ENCODE measurements at regions not wholly inside any gene's neighbourhood (a gene's known extent, or its start where the extent isn't known, plus 50 kb on each side); places are given as distances from the start of the nearest gene placed in this dataset.

DNA sequence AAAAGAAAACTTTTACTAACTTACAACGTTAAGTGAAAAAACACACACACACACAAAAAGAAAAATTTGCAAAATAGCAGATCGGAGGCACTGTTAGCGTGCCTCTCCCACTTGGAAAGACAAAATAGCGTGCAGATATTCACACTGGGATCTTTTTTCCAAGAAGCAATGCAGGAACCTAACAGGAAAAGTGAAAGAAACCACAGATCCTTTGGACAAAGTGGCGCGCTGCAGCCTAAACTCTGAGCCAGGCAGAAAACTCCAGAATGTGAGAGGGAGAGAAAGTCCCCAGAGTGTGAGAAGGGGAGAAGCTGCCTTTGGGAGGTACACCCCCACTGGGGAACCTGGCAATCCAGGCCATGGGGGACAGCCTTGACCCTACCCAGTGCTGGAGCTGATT lies 70.7 kb upstream of the SERPINE2 start:
- no peak overlapping the region for H3K27ac Mint-ChIP-seq (ENCODE audit: unreplicated experiment)
- H3K27me3 Mint-ChIP-seq (ENCODE audit: insufficient read depth, unreplicated experiment): peaks cover 6% of the 10 kb centered on the region
- ChIA-PET CTCF (no interaction called here), POLR2A (no interaction called here)
- H3K4me3 Mint-ChIP-seq (ENCODE audit: unreplicated experiment): no peak overlapping the region
- H3K4me1 Mint-ChIP-seq (ENCODE audit: low read depth, unreplicated experiment): no peaks in the 10 kb centered on the region
- H3K36me3 Mint-ChIP-seq (ENCODE audit: insufficient read depth, unreplicated experiment): no peaks in the 10 kb centered on the region
- no peaks in the 10 kb centered on the region for H3K36me3 ChIP-seq (ENCODE audit: control insufficient read depth, insufficient read depth, low read length)
- TF ChIP-seq, protein P1, sequence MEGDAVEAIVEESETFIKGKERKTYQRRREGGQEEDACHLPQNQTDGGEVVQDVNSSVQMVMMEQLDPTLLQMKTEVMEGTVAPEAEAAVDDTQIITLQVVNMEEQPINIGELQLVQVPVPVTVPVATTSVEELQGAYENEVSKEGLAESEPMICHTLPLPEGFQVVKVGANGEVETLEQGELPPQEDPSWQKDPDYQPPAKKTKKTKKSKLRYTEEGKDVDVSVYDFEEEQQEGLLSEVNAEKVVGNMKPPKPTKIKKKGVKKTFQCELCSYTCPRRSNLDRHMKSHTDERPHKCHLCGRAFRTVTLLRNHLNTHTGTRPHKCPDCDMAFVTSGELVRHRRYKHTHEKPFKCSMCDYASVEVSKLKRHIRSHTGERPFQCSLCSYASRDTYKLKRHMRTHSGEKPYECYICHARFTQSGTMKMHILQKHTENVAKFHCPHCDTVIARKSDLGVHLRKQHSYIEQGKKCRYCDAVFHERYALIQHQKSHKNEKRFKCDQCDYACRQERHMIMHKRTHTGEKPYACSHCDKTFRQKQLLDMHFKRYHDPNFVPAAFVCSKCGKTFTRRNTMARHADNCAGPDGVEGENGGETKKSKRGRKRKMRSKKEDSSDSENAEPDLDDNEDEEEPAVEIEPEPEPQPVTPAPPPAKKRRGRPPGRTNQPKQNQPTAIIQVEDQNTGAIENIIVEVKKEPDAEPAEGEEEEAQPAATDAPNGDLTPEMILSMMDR (IDR thresholded peaks at IDR 0.05; ENCODE audit: insufficient read depth in 1 of 2, low read depth in 1 of 2, low read length in 1 of 2, severe bottlenecking in 1 of 2, unreplicated experiment in 1 of 2): no peak
- no peaks in the 10 kb centered on the region for H3K27me3 ChIP-seq (replicated peaks; ENCODE audit: control insufficient read depth, insufficient read depth, low read length)
- BruUV-seq (replicated peaks): no TSS peak
- H3K9me3 Mint-ChIP-seq (ENCODE audit: unreplicated experiment): no peaks in the 10 kb centered on the region
- no peak for DNase-seq
- no peaks in the 10 kb centered on the region for H3K9me3 ChIP-seq
- H3K4me1 ChIP-seq: no peaks in the 10 kb centered on the region
- intact Hi-C loops (cut with micrococcal nuclease; ENCODE audit: unreplicated experiment): no loop called here
- no peak overlapping the region for H3K4me3 ChIP-seq (ENCODE audit: low read depth, low read length)

DNA sequence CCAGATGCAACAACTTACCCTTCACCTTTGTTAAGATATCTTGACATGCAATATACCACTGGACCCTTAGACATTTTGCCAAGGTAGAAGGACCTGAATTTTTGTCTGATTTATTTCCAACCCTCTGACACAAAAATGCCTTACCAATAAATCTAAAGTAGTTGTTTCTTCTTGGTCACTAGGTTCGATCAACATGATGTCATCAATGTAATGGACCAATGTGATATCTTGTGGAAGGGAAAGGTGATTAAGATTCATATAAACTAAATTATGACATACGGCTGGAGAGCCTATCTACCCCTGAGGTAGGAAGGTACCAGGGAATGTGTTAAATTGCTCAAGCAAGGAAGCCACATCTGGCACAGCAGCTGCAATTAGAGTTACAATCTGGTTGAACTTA lies 67.7 kb upstream of the SERPINE2 start:
- no peaks in the 10 kb centered on the region for H3K4me1 ChIP-seq
- ChIA-PET POLR2A (no interaction called here), CTCF (no interaction called here)
- no peaks in the 10 kb centered on the region for H3K4me1 Mint-ChIP-seq (ENCODE audit: low read depth, unreplicated experiment)
- H3K36me3 Mint-ChIP-seq (ENCODE audit: insufficient read depth, unreplicated experiment): no peaks in the 10 kb centered on the region
- H3K4me3 Mint-ChIP-seq (ENCODE audit: unreplicated experiment): no peak overlapping the region
- H3K9me3 Mint-ChIP-seq (ENCODE audit: unreplicated experiment): no peaks in the 10 kb centered on the region
- no peaks in the 10 kb centered on the region for H3K36me3 ChIP-seq (ENCODE audit: control insufficient read depth, insufficient read depth, low read length)
- intact Hi-C loops (cut with micrococcal nuclease; ENCODE audit: unreplicated experiment): no loop called here
- H3K27ac Mint-ChIP-seq (ENCODE audit: unreplicated experiment): no peak overlapping the region
- no peaks in the 10 kb centered on the region for H3K27me3 ChIP-seq (replicated peaks; ENCODE audit: control insufficient read depth, insufficient read depth, low read length)
- H3K4me3 ChIP-seq (ENCODE audit: low read depth, low read length): no peak overlapping the region
- H3K27me3 Mint-ChIP-seq (ENCODE audit: insufficient read depth, unreplicated experiment): peaks cover 6% of the 10 kb centered on the region
- no peaks in the 10 kb centered on the region for H3K9me3 ChIP-seq
- BruUV-seq (replicated peaks): no TSS peak
- DNase-seq: no peak
- TF ChIP-seq, protein P1 (IDR thresholded peaks at IDR 0.05; ENCODE audit: insufficient read depth in 1 of 2, low read depth in 1 of 2, low read length in 1 of 2, severe bottlenecking in 1 of 2, unreplicated experiment in 1 of 2): no peak

DNA sequence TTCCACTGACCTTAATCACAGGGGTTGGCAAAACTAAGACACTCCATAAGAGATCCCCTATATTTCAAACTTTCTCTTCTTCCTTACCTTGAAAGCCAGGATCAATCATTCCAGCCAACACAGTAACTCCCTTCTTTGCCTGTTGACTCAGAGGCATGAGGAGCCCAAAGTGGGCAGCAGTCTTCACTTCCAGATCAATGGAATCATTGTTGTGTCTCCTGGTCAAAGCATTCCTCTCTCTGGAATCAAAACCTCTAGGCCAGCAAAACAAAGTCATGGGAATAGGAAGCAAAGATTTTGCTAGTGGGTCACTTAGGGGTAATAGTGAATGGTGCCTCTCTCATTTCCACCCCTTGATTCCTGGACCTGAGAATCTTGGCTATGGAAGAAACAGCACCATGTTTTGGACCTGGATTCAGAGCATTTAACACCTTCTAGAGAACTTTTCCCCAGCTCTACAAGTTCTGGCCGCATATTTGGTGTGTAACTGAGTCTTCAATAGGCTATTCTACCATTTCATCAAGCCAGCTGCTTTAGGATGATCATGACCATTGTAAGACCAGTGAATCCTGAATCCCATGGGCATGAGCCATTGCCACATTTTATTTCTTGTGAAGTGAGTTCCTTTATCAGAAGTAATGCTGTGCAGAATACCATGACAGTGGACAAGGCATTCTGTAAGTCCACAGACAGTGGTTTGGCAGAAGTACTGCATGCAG lies 65.7 kb upstream of the SERPINE2 start:
- H3K4me1 ChIP-seq: no peaks in the 10 kb centered on the region
- Mint-ChIP-seq H3K4me1 (ENCODE audit: low read depth, unreplicated experiment) (no peaks in the 10 kb centered on the region), H3K27me3 (ENCODE audit: insufficient read depth, unreplicated experiment) (peaks cover 3% of the 10 kb centered on the region), H3K36me3 (ENCODE audit: insufficient read depth, unreplicated experiment) (no peaks in the 10 kb centered on the region), H3K4me3 (ENCODE audit: unreplicated experiment) (no peak overlapping the region), H3K9me3 (ENCODE audit: unreplicated experiment) (no peaks in the 10 kb centered on the region), H3K27ac (ENCODE audit: unreplicated experiment) (no peak overlapping the region)
- POLR2A ChIA-PET: no interaction called here
- CTCF ChIA-PET: no interaction called here
- H3K9me3 ChIP-seq: no peaks in the 10 kb centered on the region
- TF ChIP-seq, protein P1 (IDR thresholded peaks at IDR 0.05; ENCODE audit: insufficient read depth in 1 of 2, low read depth in 1 of 2, low read length in 1 of 2, severe bottlenecking in 1 of 2, unreplicated experiment in 1 of 2): no peak
- H3K36me3 ChIP-seq (ENCODE audit: control insufficient read depth, insufficient read depth, low read length): no peaks in the 10 kb centered on the region
- BruUV-seq (replicated peaks): no TSS peak
- no peak overlapping the region for H3K4me3 ChIP-seq (ENCODE audit: low read depth, low read length)
- intact Hi-C loops (cut with micrococcal nuclease; ENCODE audit: unreplicated experiment): no loop called here
- no peak for DNase-seq
- no peaks in the 10 kb centered on the region for H3K27me3 ChIP-seq (replicated peaks; ENCODE audit: control insufficient read depth, insufficient read depth, low read length)

Data from Caco-2 (cell line).